Endothelial cell of umbilical vein (primary cell): ENCODE measurements at regions not wholly inside any gene's neighbourhood (a gene's known extent, or its start where the extent isn't known, plus 50 kb on each side); places are given as distances from the start of the nearest gene placed in this dataset.

ENCODE experiments used
- EZH2 ChIP-seq: IDR thresholded peaks from 2 replicates; pipeline ENCODE4 v1.6.1; 2012; ENCODE audit warnings: borderline replicate concordance, low read depth, mild to moderate bottlenecking, moderate library complexity, low read length, inconsistent platforms; ENCODE audit not compliant: severe bottlenecking
- FOS ChIP-seq: IDR thresholded peaks from 2 replicates; pipeline ENCODE4 v1.6.1; 2011; ENCODE audit warnings: mild to moderate bottlenecking, low read length, moderate library complexity, borderline replicate concordance; ENCODE audit not compliant: insufficient read depth
- MYC ChIP-seq: IDR thresholded peaks from one replicate; pipeline ENCODE4 v1.6.1; 2011; ENCODE audit warnings: mild to moderate bottlenecking, low read depth, low read length
- POLR2A ChIP-seq: IDR thresholded peaks from 2 replicates; pipeline ENCODE4 v1.6.1; 2012; ENCODE audit warnings: low read depth, mild to moderate bottlenecking, control low read depth, low read length
- POLR2AphosphoS5 ChIP-seq: IDR thresholded peaks from 2 replicates; pipeline ENCODE4 v1.6.1; 2012; ENCODE audit warnings: low read depth, mild to moderate bottlenecking, control low read depth, low read length, moderate library complexity; ENCODE audit not compliant: insufficient read depth
- TF ChIP-seq, protein P1 (sequence below), 2 donors: IDR thresholded peaks; 1 replicate in 1 of 2; 2 replicates in 1 of 2; pipeline ENCODE4 v1.5.1; 2011; ENCODE audit warnings: low read length in 2 of 2, mild to moderate bottlenecking in 2 of 2, moderate library complexity in 2 of 2, control low read depth in 1 of 2, inconsistent platforms in 1 of 2, low read depth in 1 of 2; ENCODE audit not compliant: insufficient read depth in 1 of 2; ENCODE audit errors: extremely low read depth in 1 of 2

DNA sequence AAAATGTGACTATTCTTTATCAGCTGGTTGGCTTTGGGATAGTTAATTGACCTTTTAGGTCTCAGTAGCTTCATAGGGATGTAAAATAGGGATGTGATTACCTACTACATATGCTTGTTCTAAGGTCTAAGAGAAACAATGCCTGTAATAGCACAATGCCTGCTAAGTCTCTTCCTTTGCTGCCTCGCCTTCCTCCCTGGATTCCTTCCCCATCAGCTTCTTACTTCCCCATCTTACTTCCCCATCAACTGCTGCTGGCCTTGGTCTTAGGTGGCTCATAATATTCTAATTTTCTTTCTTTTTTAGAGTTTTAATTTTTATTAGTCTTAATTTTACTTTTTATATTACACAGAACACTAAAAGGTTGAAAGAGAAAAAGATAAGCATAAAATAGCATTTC lies 59.2 kb upstream of the GOT2 start:
- TF ChIP-seq, protein P1, sequence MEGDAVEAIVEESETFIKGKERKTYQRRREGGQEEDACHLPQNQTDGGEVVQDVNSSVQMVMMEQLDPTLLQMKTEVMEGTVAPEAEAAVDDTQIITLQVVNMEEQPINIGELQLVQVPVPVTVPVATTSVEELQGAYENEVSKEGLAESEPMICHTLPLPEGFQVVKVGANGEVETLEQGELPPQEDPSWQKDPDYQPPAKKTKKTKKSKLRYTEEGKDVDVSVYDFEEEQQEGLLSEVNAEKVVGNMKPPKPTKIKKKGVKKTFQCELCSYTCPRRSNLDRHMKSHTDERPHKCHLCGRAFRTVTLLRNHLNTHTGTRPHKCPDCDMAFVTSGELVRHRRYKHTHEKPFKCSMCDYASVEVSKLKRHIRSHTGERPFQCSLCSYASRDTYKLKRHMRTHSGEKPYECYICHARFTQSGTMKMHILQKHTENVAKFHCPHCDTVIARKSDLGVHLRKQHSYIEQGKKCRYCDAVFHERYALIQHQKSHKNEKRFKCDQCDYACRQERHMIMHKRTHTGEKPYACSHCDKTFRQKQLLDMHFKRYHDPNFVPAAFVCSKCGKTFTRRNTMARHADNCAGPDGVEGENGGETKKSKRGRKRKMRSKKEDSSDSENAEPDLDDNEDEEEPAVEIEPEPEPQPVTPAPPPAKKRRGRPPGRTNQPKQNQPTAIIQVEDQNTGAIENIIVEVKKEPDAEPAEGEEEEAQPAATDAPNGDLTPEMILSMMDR (IDR thresholded peaks at IDR 0.05; ENCODE audit: extremely low read depth in 1 of 2, insufficient read depth in 1 of 2, low read depth in 1 of 2, low read length in 2 of 2): no peak
- TF ChIP-seq EZH2 (no peak), POLR2AphosphoS5 (no peak), POLR2A (no peak), FOS (no peak), MYC (no peak)
